ENCODE measurements at regions not wholly inside any gene's neighbourhood (a gene's known extent, or its start where the extent isn't known, plus 50 kb on each side); places are given as distances from the start of the nearest gene placed in this dataset. TPM values are rescaled to one million over a fixed set of nuclear protein-coding genes. Genes with fewer than 3 reads are reported as not detected.

Small RNA genes lying in the stretch of these regions (small RNA-seq; reads per million reads assigned to genes)
- not detected for gene AC021506.2 (ENCODE audit: low replicate concordance)
